HG03558 (cell line): ENCODE measurements at regions not wholly inside any gene's neighbourhood (a gene's known extent, or its start where the extent isn't known, plus 50 kb on each side); places are given as distances from the start of the nearest gene placed in this dataset.
"Not testable (repeated sequence)": the region's sequence is repeated elsewhere in the genome, so short reads cannot be mapped to it uniquely, and the experiment has no call there.

Experiments used
- ATAC-seq: cut with Tn5 transposase; IDR thresholded peaks from one replicate; pipeline ENCODE4 v1.9.1; 2021; ENCODE audit warnings: moderate number of reproducible peaks; ENCODE audit not compliant: unreplicated experiment; ENCODE audit errors: extremely low read depth

- ATAC-seq = not testable (repeated sequence)
These were observed 481.1 kb downstream of the FRK start for GRCh38 chr6:115579565-115579964.

DNA sequence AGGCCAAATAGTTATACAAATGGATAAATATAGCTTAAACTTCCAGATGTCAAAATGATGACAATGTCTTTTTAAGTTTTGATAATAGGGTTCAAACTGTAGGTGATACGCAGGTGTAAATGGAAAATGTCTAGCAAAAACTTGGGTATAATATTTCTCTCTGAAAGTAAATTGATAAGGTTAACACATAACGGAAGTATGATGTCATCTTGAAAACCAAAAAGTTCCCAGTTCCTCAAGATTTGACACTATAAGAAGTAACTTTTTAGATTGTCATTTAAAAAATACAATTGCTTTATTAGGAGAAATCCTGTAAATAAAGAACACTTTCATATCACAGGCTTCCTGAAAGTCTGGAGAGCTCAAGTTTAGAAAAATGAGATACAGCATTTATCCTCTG is 483.4 kb downstream of the FRK start:
- no peak for ATAC-seq

DNA sequence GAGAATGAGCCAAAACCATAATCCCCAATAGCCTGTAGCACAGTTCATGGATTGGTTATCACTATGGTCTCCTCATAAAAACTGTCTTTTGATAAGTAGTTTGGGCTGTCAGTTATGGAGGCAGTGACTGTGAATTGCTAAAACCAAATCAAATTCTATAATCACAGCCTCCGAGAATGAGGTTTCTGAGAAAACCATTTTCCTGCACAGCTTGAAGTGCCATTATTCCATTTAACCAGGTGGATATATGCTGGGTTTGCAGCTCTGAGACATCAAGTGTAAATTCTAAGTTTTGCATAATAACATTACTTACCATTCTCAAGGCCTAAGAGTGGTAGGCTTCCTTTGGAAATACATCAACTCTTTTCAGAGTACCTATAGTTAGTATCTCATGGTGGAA is 485.4 kb downstream of the FRK start:
- no peak for ATAC-seq

- ATAC-seq = no peak
These were observed 486.8 kb downstream of the FRK start for GRCh38 chr6:115573861-115574260.

- ATAC-seq = no peak
These were observed 490.4 kb downstream of the FRK start for GRCh38 chr6:115570331-115570730.

GRCh38 chr6:115554060-115554459 is 506.6 kb downstream of the FRK start:
- ATAC-seq = no peak

DNA sequence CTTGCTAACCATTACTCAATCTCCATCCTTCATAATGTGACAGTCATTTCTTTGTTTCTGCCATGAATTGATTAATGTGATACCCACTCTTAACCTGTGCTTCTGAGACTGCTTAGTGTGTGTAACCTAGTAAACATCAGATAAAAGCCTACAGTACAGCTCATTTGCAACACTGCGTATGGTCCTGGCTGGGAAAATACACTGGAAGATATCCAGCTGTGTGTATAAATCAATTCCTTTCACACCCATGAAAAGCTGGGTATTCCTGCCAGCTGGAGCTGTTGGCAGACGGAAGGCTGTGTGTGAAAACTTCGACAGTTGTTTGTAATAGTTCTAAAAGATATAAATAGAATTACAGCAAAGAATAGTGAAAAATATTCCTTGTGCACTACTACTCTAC is 509.2 kb downstream of the FRK start:
- no peak for ATAC-seq

GRCh38 chr6:115545672-115545986 is 515.1 kb downstream of the FRK start:
- ATAC-seq = no peak

DNA sequence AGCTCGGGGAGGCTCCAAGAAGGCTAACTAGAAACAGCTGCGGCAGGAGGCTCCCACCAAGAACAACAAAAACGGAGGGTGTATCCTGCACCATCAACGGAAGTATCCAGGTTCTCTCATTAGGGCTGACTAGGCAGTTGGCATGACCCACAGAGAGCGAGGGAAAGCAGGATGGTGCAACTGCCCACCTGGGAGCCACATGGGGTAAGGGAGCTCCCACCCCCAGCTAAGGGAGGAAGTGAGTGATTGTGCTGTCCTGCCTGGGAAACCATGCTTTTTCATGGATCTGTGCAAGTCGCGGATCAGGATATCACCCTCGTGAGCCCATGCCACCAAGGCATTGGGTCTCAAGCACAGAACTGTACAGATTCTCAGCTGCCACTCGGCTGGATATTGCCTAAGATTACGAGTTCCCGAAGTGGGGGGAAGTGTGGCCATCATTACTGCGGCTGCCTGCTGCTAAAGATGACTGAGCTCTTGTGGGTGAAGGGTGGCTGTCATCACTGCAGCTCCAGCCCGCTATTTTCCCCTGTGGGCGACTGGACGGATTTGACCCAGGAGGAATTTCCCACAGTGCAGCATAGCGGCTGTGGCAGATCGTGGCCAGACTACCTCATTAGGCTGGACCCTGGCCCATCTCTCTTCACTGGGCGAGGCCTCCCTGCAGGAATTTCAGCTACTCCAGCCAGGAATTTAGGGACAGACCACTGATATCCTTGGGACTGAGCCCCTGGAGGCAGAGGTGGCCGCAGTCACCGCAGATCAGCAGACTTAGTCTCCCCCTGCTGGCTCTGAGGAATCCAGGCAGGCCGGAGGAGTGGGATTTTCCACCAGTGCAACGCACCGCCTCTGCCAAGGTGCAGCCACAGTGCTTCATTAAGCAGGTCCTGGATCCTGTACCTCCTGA is 515.7 kb downstream of the FRK start:
- ATAC-seq = no peak

- ATAC-seq = no peak
These were observed 520.4 kb downstream of the FRK start for GRCh38 chr6:115540077-115540869.

DNA sequence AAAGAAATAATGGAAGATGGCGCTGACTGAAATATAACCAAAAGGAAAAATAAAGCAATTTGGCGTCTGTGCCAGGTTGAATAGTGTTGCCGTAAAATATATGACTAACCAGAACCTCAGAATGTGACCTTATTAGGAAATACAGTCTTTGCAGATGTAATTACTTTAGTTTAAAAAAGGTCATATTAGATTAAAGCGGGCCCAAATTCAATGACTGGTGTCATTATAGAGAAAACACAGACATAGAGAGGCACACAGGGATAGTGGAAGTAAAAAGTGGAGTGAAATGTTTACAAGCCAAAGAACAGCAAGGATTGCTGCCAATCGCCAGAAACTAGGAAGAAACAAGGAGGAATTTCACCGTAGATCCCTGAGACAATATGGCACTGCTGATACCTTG is 521.2 kb downstream of the FRK start:
- no peak for ATAC-seq

- ATAC-seq = no peak
These were observed 535.9 kb downstream of the FRK start for GRCh38 chr6:115524821-115525220.

DNA sequence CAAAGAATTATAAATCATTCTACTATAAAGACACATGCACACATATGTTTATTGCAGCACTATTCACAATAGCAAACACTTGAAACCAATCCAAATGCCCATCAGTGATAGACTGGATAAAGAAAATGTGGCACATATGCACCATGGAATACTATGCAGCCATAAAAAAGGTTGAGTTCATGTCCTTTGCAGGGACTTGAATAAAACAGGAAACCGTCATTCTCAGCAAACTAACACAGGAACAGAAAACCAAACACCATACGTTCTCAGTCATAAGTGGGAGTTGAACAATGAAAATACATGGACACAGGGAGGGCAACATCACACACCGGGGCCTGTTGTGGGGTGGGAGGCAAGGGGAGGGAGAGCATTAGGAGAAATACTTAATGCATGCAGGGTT is 538.9 kb downstream of the FRK start:
- not testable (repeated sequence) for ATAC-seq

- ATAC-seq = no peak
These were observed 546.0 kb downstream of the FRK start for GRCh38 chr6:115514656-115515055.

DNA sequence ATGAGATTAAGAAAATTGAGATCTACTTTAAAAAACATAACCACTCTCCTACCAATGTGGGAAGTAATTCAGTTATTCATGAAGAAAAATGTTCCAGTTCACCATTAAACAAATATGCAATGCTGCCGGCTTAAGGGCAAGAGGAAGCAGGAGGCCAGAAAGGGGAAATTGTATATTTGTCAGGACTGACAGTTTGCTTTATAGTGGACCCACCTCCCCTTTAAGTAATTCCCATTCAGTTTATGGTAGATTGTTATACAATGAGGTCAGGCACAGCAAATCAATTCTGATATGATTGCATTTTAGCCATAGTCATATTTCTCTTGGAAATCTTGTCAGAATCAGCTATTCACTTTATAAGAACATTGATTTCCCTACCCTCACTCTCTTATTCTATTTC is 547.8 kb downstream of the FRK start:
- ATAC-seq = no peak

- ATAC-seq = no peak
These were observed 548.9 kb downstream of the FRK start for GRCh38 chr6:115511771-115512170.

DNA sequence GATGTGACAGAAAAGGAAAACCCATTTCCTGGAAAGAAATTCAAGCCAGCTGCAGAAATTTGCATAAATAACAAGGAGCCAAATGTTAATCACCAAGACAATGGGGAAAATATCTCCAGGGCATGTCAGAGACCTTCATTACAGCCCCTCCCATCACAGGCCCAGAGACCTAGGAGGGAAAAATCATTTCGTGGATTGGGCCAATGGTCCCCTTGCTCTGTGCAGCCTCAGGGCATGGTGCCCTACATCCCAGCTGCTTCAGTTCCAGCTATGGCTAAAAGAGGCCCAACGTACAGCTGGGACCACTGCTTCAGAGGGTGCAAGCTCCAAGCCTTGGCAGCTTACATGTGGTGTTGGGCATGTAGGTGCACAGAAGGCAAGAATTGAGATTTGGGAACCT is 558.3 kb downstream of the FRK start:
- ATAC-seq = not testable (repeated sequence)

- no peak for ATAC-seq
These were observed 565.5 kb downstream of the FRK start for GRCh38 chr6:115495184-115495583.

- no peak for ATAC-seq
These were observed 573.4 kb downstream of the FRK start for GRCh38 chr6:115487331-115487730.

DNA sequence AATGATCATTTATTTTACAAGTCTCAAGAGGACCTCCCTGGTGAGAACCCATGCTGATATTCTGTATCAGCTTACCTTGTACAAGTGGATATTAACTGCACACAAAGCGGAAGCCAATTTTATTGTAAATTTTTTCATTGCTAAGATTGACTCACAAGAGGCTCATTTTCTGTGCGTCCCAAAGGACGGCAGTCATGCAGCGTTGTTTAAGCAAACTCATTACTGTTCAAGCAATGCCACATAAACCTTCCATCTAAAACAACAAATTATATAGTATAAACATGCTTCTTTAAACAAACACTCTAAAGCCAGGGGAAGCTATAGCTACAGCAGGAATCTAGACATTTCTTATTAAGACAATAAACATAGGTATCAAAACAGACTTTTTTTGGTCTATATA is 575.3 kb downstream of the FRK start:
- ATAC-seq = no peak

DNA sequence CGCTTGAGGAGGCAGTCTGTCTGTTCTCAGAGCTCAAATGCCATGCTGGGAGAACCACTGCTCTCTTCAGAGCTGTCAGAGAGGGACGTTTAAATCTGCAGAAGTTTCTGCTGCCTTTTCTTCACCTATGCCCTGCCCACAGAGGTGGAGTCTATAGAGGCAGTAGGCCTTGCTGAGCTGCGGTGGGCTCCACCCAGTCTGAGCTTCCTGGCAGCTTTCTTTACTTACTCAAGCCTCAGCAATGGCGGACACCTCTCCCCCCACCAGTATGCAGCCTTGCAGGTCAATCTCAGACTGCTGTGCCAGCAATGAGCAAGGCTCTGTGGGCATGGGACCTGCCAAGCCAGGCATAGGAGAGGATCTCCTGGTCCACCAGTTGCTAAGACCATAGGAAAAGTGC is 580.1 kb downstream of the FRK start:
- not testable (repeated sequence) for ATAC-seq
